ENCODE measurements at regions not wholly inside any gene's neighbourhood (a gene's known extent, or its start where the extent isn't known, plus 50 kb on each side); places are given as distances from the start of the nearest gene placed in this dataset.
"Not testable (repeated sequence)": the region's sequence is repeated elsewhere in the genome, so short reads cannot be mapped to it uniquely, and the experiment has no call there.

DNA sequence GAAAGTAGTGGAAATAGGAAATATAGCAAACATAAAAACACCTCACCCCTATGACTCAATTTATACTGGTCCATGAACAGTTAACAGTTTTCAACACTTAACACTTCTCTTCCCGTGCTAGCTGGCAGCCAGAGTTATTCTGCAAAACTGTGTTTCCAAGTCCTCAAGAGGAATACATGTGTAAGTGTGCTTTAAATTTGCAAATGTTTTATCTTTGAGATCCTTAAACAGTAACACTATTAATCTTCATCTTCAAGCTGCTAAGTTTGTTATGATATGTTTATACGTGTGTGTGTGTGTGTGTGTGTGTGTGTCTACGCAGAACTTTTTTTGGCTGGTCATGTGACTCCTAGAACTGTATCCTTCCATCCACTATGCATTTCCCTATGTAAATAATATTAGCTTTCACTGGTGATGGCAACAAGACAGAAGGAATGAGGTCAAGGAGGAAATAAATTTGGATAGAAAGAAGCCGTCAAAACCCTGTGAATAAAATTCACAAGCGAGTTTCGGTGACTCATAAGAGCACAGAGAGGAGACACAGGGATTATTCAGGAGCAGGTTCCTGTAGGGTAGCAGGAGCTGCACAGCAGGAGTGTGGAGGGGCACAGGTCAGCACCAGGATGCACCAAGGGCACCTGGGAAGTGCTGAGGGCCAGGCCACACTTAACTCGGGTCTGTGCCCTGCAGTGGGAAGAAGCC, 105.9 kb upstream of the ETV6 start:
- H3K36me3 Mint-ChIP-seq, result no peaks in the 10 kb centered on the region
- Histone ChIP-seq H4K20me1 (ENCODE audit: low read depth) (no peaks in the 10 kb centered on the region), H3K27ac (no peak overlapping the region), H3F3A (ENCODE audit: low read depth) (no peaks in the 10 kb centered on the region), H3K9me3 (ENCODE audit: low read depth) (no peaks in the 10 kb centered on the region), H3K36me3 (no peaks in the 10 kb centered on the region), H3K4me1 (no peaks in the 10 kb centered on the region), H3K79me2 (ENCODE audit: low read depth) (no peaks in the 10 kb centered on the region), H3K4me3 (no peak overlapping the region), H3K4me2 (no peak overlapping the region), H3K9ac (no peak overlapping the region), H3K27me3 (no peaks in the 10 kb centered on the region), H2AFZ (replicated peaks) (no peak overlapping the region)
- TF ChIP-seq EZH2 (IDR thresholded peaks at IDR 0.05) (no peak), EZH2phosphoT487 (IDR thresholded peaks at IDR 0.05) (no peak)
- TF ChIP-seq, protein P1, sequence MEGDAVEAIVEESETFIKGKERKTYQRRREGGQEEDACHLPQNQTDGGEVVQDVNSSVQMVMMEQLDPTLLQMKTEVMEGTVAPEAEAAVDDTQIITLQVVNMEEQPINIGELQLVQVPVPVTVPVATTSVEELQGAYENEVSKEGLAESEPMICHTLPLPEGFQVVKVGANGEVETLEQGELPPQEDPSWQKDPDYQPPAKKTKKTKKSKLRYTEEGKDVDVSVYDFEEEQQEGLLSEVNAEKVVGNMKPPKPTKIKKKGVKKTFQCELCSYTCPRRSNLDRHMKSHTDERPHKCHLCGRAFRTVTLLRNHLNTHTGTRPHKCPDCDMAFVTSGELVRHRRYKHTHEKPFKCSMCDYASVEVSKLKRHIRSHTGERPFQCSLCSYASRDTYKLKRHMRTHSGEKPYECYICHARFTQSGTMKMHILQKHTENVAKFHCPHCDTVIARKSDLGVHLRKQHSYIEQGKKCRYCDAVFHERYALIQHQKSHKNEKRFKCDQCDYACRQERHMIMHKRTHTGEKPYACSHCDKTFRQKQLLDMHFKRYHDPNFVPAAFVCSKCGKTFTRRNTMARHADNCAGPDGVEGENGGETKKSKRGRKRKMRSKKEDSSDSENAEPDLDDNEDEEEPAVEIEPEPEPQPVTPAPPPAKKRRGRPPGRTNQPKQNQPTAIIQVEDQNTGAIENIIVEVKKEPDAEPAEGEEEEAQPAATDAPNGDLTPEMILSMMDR (IDR thresholded peaks at IDR 0.05), result no peak
- no peak overlapping the region for H3K27ac Mint-ChIP-seq
- H3K27me3 Mint-ChIP-seq (ENCODE audit: insufficient read depth, low read depth), result peaks cover 5% of the 10 kb centered on the region
- no peak for DNase-seq (ENCODE audit: low spot score)
- peaks cover 3% of the 10 kb centered on the region for H3K4me1 Mint-ChIP-seq
- H3K9me3 Mint-ChIP-seq, result no peaks in the 10 kb centered on the region
- H3K4me3 Mint-ChIP-seq, result no peak overlapping the region

DNA sequence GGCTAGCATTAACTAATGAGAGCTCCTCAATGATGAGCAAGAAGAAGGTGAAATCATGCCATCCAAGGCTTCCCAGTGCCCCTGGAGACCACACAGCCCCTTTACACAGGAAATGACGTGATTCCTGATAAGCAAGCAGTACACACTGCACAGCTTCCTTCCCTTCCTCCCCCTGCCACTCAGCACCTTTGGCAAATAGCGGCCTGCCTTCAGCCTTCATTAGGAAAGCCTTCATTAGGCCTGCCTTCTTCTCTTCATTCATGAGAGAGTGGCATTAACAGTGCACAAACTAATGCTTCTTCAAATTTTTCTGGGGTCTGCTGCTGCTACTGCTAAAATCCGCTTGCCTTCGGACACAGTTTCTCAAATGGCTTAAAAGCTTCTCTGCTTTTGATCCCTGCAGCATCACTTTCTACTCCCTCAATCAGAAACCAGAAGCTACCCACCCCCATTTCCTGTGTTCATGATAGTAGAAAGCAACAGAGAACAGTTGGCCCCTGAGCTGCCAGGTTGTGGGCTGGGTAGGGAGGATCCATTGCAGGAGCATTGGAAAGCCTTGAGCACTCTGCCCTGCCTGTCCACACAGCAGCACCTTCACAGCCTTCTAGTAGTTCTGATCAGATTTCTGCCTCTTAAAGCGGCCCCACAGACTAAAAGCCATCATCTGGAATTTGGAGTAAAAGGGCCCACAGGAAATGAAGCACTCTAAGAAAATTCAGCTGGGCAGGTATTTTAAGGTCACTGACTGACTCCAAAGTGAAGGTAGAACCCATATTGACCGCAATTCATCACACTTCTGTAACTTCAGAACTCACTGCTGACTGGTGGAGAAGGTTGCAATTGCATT, 103.8 kb upstream of the ETV6 start:
- H3K27me3 Mint-ChIP-seq (ENCODE audit: insufficient read depth, low read depth), result peaks cover 2% of the 10 kb centered on the region
- Histone ChIP-seq H3F3A (ENCODE audit: low read depth) (no peaks in the 10 kb centered on the region), H3K79me2 (ENCODE audit: low read depth) (no peaks in the 10 kb centered on the region), H3K9ac (no peak overlapping the region), H3K27ac (no peak overlapping the region), H3K36me3 (no peaks in the 10 kb centered on the region), H3K9me3 (ENCODE audit: low read depth) (no peaks in the 10 kb centered on the region), H3K4me3 (no peak overlapping the region), H2AFZ (replicated peaks) (no peak overlapping the region), H4K20me1 (ENCODE audit: low read depth) (no peaks in the 10 kb centered on the region), H3K4me2 (no peak overlapping the region), H3K4me1 (no peaks in the 10 kb centered on the region), H3K27me3 (no peaks in the 10 kb centered on the region)
- no peaks in the 10 kb centered on the region for H3K9me3 Mint-ChIP-seq
- H3K4me3 Mint-ChIP-seq, result no peak overlapping the region
- DNase-seq (ENCODE audit: low spot score), result no peak
- peaks cover 3% of the 10 kb centered on the region for H3K4me1 Mint-ChIP-seq
- TF ChIP-seq, protein P1 (IDR thresholded peaks at IDR 0.05), result no peak
- H3K36me3 Mint-ChIP-seq, result no peaks in the 10 kb centered on the region
- no peak overlapping the region for H3K27ac Mint-ChIP-seq

DNA sequence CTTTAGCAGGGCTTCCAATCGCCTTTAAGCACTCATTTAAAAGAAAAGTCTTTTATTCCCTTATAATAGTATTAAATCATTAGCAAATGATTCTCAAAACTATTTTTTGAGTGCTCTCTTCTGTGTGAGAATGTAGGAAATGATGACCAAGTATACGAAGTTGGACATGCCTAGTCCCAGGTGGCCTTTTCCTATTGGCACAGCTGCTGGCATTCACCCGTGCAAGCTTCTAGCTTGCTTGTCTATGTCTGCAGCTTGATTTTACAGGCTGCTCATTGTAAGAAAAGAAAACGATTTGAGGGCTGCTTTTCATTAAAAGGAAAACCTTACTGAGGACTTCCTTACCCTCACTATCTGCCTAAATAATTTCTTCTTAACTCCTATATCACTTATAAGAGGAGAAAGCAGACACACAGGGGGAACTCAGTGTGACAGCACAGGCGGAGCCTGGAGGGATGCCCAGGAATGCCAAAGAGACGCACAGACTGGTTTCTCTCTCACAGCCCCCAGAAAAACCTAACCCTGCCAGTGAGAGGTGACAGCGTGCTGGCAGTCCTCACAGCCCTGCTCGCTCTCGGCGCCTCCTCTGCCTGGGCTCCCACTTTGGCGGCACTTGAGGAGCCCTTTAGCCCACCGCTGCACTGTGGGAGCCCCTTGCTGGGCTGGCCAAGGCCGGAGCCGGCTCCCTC, 102.7 kb upstream of the ETV6 start:
- DNase-seq (ENCODE audit: low spot score); H3K36me3 ChIP-seq; H2AFZ ChIP-seq (replicated peaks); H3F3A ChIP-seq (ENCODE audit: low read depth); H3K4me2 ChIP-seq; H3K9me3 ChIP-seq (ENCODE audit: low read depth); H3K9ac ChIP-seq; H4K20me1 ChIP-seq (ENCODE audit: low read depth); H3K9me3 Mint-ChIP-seq; H3K4me3 Mint-ChIP-seq; H3K79me2 ChIP-seq (ENCODE audit: low read depth); H3K27me3 Mint-ChIP-seq (ENCODE audit: insufficient read depth, low read depth); H3K4me1 Mint-ChIP-seq; H3K27me3 ChIP-seq; H3K27ac Mint-ChIP-seq; H3K4me3 ChIP-seq; H3K27ac ChIP-seq; H3K36me3 Mint-ChIP-seq; H3K4me1 ChIP-seq: not testable (repeated sequence)

DNA sequence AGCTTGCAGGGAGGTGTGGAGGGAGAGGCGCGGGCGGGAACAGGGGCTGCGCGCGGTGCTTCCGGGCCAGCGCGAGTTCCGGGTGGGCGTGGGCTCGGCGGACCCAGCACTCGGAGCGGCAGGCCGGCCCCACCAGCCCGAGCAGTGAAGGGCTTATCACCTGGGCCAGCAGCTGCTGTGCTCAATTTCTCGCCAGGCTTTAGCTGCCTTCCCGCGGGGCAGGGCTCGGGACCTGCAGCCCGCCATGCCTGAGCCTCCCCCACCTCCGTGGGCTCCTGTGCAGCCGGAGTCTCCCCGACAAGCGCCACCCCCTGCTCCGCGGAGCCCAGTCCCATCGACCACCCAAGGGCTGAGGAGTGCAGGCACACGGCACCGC, 102.2 kb upstream of the ETV6 start:
- H3K4me1 ChIP-seq; H3K79me2 ChIP-seq (ENCODE audit: low read depth); H3K9ac ChIP-seq; H3K27me3 Mint-ChIP-seq (ENCODE audit: insufficient read depth, low read depth); DNase-seq (ENCODE audit: low spot score); H3K4me2 ChIP-seq; H3K4me1 Mint-ChIP-seq; H2AFZ ChIP-seq (replicated peaks); H3K36me3 ChIP-seq; H3F3A ChIP-seq (ENCODE audit: low read depth); H3K27ac Mint-ChIP-seq; H3K9me3 ChIP-seq (ENCODE audit: low read depth); H3K27me3 ChIP-seq; H3K27ac ChIP-seq; H3K4me3 ChIP-seq; H3K9me3 Mint-ChIP-seq; H4K20me1 ChIP-seq (ENCODE audit: low read depth); H3K4me3 Mint-ChIP-seq; H3K36me3 Mint-ChIP-seq: not testable (repeated sequence)

Data from neural progenitor cell (in vitro differentiated cells).